IPS-20b (cell line): ENCODE measurements at regions not wholly inside any gene's neighbourhood (a gene's known extent, or its start where the extent isn't known, plus 50 kb on each side); places are given as distances from the start of the nearest gene placed in this dataset.
"Not testable (repeated sequence)": the region's sequence is repeated elsewhere in the genome, so short reads cannot be mapped to it uniquely, and the experiment has no call there.

Source experiments
- H3K27ac ChIP-seq: one replicate; pipeline ENCODE4 v1.5.1; 2013; ENCODE audit warnings: low read length
- H3K27me3 ChIP-seq: 2 replicates; pipeline ENCODE4 v1.6.1; 2013; ENCODE audit warnings: mild to moderate bottlenecking, low read length, inconsistent platforms; ENCODE audit not compliant: insufficient read depth
- H3K36me3 ChIP-seq: 2 replicates; pipeline ENCODE4 v1.6.1; 2013; ENCODE audit warnings: low read depth, mild to moderate bottlenecking, inconsistent platforms, low read length, moderate library complexity; ENCODE audit not compliant: insufficient read depth
- H3K4me1 ChIP-seq: 2 replicates; pipeline ENCODE4 v1.6.1; 2013; ENCODE audit warnings: mild to moderate bottlenecking, control low read depth, inconsistent platforms, low read length, moderate library complexity; ENCODE audit not compliant: insufficient read depth
- H3K4me3 ChIP-seq: 2 replicates; pipeline ENCODE4 v1.5.1; 2013; ENCODE audit warnings: mild to moderate bottlenecking, low read length, inconsistent platforms
- H3K9ac ChIP-seq: 2 replicates; pipeline ENCODE4 v1.6.1; 2013; ENCODE audit warnings: low read depth, mild to moderate bottlenecking, inconsistent platforms, low read length, moderate library complexity
- H3K9me3 ChIP-seq: 2 replicates; pipeline ENCODE4 v1.6.1; 2013; ENCODE audit warnings: mild to moderate bottlenecking, low read depth, low read length, inconsistent platforms; ENCODE audit not compliant: insufficient read depth

- H3K4me3 ChIP-seq, result no peak overlapping the region
- no peaks in the 10 kb centered on the region for H3K27me3 ChIP-seq
- no peak overlapping the region for H3K27ac ChIP-seq
- H3K9ac ChIP-seq, result no peak overlapping the region
- H3K9me3 ChIP-seq, result no peaks in the 10 kb centered on the region
- H3K36me3 ChIP-seq, result no peaks in the 10 kb centered on the region
- no peaks in the 10 kb centered on the region for H3K4me1 ChIP-seq
Measured at GRCh38 chr6:168919470-168920179, 334.0 kb downstream of the THBS2 start.

- no peaks in the 10 kb centered on the region for H3K4me1 ChIP-seq
- H3K27ac ChIP-seq, result no peak overlapping the region
- H3K9ac ChIP-seq, result no peak overlapping the region
- H3K27me3 ChIP-seq, result no peaks in the 10 kb centered on the region
- no peaks in the 10 kb centered on the region for H3K36me3 ChIP-seq
- no peak overlapping the region for H3K4me3 ChIP-seq
- H3K9me3 ChIP-seq, result no peaks in the 10 kb centered on the region
Measured at GRCh38 chr6:168916576-168917211, 337.0 kb downstream of the THBS2 start.

- Histone ChIP-seq H3K4me3 (no peak overlapping the region), H3K4me1 (no peaks in the 10 kb centered on the region), H3K36me3 (no peaks in the 10 kb centered on the region), H3K27ac (no peak overlapping the region), H3K27me3 (no peaks in the 10 kb centered on the region), H3K9me3 (no peaks in the 10 kb centered on the region), H3K9ac (no peak overlapping the region)
Measured at GRCh38 chr6:168915855-168916254, 337.8 kb downstream of the THBS2 start.

- no peak overlapping the region for H3K27ac ChIP-seq
- no peaks in the 10 kb centered on the region for H3K36me3 ChIP-seq
- no peaks in the 10 kb centered on the region for H3K27me3 ChIP-seq
- H3K4me1 ChIP-seq, result no peaks in the 10 kb centered on the region
- H3K9me3 ChIP-seq, result no peaks in the 10 kb centered on the region
- H3K4me3 ChIP-seq, result no peak overlapping the region
- no peak overlapping the region for H3K9ac ChIP-seq
Measured at GRCh38 chr6:168915242-168915641, 338.4 kb downstream of the THBS2 start.

- H3K27ac ChIP-seq, result no peak overlapping the region
Measured at GRCh38 chr6:168913866-168914469, 339.7 kb downstream of the THBS2 start.

GRCh38 chr6:168913231-168913865, 340.3 kb downstream of the THBS2 start:
- H3K27me3 ChIP-seq, result not testable (repeated sequence)

More at GRCh38 chr6:168913866-168914469, 339.7 kb downstream of the THBS2 start:
- Histone ChIP-seq H3K4me3 (no peak overlapping the region), H3K36me3 (no peaks in the 10 kb centered on the region), H3K9me3 (peaks cover 5% of the 10 kb centered on the region; the same call in 1 of the 2 replicates), H3K27me3 (no peaks in the 10 kb centered on the region), H3K4me1 (no peaks in the 10 kb centered on the region), H3K9ac (no peak overlapping the region)

GRCh38 chr6:168909288-168909687, 344.4 kb downstream of the THBS2 start:
- Histone ChIP-seq H3K4me1 (no peaks in the 10 kb centered on the region), H3K27ac (no peak overlapping the region), H3K36me3 (no peaks in the 10 kb centered on the region), H3K27me3 (no peaks in the 10 kb centered on the region), H3K9me3 (peaks cover 5% of the 10 kb centered on the region; the same call in 1 of the 2 replicates), H3K4me3 (no peak overlapping the region), H3K9ac (no peak overlapping the region)

More at GRCh38 chr6:168913231-168913865, 340.3 kb downstream of the THBS2 start:
- not testable (repeated sequence) for H3K4me1 ChIP-seq, H3K4me3 ChIP-seq, H3K9ac ChIP-seq, H3K9me3 ChIP-seq, H3K27ac ChIP-seq, H3K36me3 ChIP-seq

- no peak overlapping the region for H3K4me3 ChIP-seq
- peaks cover 5% of the 10 kb centered on the region; the same call in 1 of the 2 replicates for H3K9me3 ChIP-seq
- H3K27ac ChIP-seq, result no peak overlapping the region
- H3K9ac ChIP-seq, result no peak overlapping the region
- no peaks in the 10 kb centered on the region for H3K4me1 ChIP-seq
- H3K36me3 ChIP-seq, result no peaks in the 10 kb centered on the region
- H3K27me3 ChIP-seq, result no peaks in the 10 kb centered on the region
Measured at GRCh38 chr6:168908887-168909286, 344.8 kb downstream of the THBS2 start.

- H3K27ac ChIP-seq, result no peak overlapping the region
- H3K36me3 ChIP-seq, result no peaks in the 10 kb centered on the region
- H3K9ac ChIP-seq, result no peak overlapping the region
- H3K9me3 ChIP-seq, result peaks cover 5% of the 10 kb centered on the region; the same call in 1 of the 2 replicates
- H3K27me3 ChIP-seq, result no peaks in the 10 kb centered on the region
- no peaks in the 10 kb centered on the region for H3K4me1 ChIP-seq
- no peak overlapping the region for H3K4me3 ChIP-seq
Measured at GRCh38 chr6:168908166-168908565, 345.5 kb downstream of the THBS2 start.

- Histone ChIP-seq H3K4me1 (no peaks in the 10 kb centered on the region), H3K27me3 (no peaks in the 10 kb centered on the region), H3K9me3 (peaks cover 5% of the 10 kb centered on the region; the same call in 1 of the 2 replicates), H3K9ac (no peak overlapping the region), H3K27ac (no peak overlapping the region), H3K36me3 (no peaks in the 10 kb centered on the region), H3K4me3 (no peak overlapping the region)
Measured at GRCh38 chr6:168906391-168906790, 347.3 kb downstream of the THBS2 start.

GRCh38 chr6:168905451-168906090, 348.1 kb downstream of the THBS2 start:
- Histone ChIP-seq H3K27ac (no peak overlapping the region), H3K27me3 (no peaks in the 10 kb centered on the region), H3K36me3 (no peaks in the 10 kb centered on the region), H3K4me1 (no peaks in the 10 kb centered on the region), H3K9me3 (peaks cover 5% of the 10 kb centered on the region; the same call in 1 of the 2 replicates), H3K4me3 (no peak overlapping the region), H3K9ac (no peak overlapping the region)
